H7 (cell line): ENCODE measurements at regions not wholly inside any gene's neighbourhood (a gene's known extent, or its start where the extent isn't known, plus 50 kb on each side); places are given as distances from the start of the nearest gene placed in this dataset.

Source experiments
- DNase-seq: peaks from one replicate; pipeline ENCODE4 v3.0.0; 2012
- H3K27me3 ChIP-seq: 2 replicates; pipeline ENCODE4 v1.6.0; 2011; ENCODE audit warnings: mild to moderate bottlenecking, low read length; ENCODE audit not compliant: control insufficient read depth, insufficient read depth
- H3K36me3 ChIP-seq: replicated peaks from 2 replicates; pipeline ENCODE4 v1.5.1; 2011; ENCODE audit warnings: low read length; ENCODE audit not compliant: control insufficient read depth, insufficient read depth
- H3K4me3 ChIP-seq: 2 replicates; pipeline ENCODE4 v1.5.1; 2011; ENCODE audit warnings: low read depth, mild to moderate bottlenecking, control low read depth, low read length, moderate library complexity; ENCODE audit not compliant: insufficient read depth

- Histone ChIP-seq H3K27me3 (no peaks in the 10 kb centered on the region), H3K4me3 (no peak overlapping the region), H3K36me3 (no peaks in the 10 kb centered on the region)
- no peak for DNase-seq
These were observed 80.7 kb upstream of the CNKSR3 start for GRCh38 chr6:154591234-154591633.

DNA sequence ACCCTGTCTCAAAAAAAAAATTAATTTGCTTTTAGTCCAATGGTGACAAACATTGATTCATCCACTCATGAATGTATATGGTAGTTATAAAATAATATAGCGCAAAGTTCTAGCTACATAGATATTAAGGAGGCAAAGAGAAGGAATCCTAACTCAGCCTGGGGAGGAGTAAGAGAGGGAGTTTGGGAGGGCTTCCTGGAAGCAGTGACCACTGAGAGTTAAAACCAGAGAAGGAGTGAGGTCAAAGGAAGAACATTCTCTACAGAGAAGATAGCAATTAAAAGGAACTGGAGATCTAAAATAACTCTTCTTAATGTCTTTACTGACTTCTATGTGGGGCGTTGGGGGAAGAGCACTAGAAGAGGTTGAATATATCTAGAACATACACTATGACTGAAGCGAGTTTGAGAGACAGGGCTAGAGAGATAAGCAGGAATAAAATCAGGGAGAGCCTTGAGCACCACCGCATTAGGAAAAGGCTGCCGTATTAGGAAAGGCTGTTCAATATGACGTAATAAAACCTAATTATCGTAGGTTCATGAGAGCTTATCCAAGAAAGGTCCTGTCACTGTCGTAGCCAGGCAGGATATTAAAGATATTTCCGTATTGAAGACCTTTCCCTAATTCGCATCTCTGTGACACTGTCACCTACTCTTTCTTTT lies 81.8 kb upstream of the CNKSR3 start:
- H3K27me3 ChIP-seq = no peaks in the 10 kb centered on the region
- no peak for DNase-seq
- H3K4me3 ChIP-seq = no peak overlapping the region
- no peaks in the 10 kb centered on the region for H3K36me3 ChIP-seq

DNA sequence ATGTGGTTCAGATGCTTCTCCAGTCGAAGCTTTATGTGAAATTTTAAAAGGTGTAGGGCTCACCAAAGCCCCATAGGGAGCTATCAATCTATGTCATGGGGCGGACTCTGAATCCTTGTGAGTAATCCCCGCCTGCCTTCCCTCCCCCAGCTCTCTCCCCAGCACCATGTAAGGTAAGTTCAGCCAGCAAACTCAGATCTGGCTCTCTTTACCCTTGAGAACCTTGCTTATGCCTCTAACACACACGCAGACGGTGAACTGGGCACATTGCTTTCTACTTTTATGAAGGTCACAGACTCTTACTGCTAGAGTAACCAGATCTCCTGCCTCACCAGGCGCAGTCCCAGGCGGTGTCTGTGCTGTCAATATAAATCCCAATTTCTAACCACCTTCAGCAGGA lies 82.6 kb upstream of the CNKSR3 start:
- no peak overlapping the region for H3K4me3 ChIP-seq
- H3K36me3 ChIP-seq = no peaks in the 10 kb centered on the region
- DNase-seq = no peak
- H3K27me3 ChIP-seq = no peaks in the 10 kb centered on the region

- H3K27me3 ChIP-seq = no peaks in the 10 kb centered on the region
- H3K4me3 ChIP-seq = no peak overlapping the region
- DNase-seq = no peak
- H3K36me3 ChIP-seq = no peaks in the 10 kb centered on the region
These were observed 84.2 kb upstream of the CNKSR3 start for GRCh38 chr6:154594496-154595198.

DNA sequence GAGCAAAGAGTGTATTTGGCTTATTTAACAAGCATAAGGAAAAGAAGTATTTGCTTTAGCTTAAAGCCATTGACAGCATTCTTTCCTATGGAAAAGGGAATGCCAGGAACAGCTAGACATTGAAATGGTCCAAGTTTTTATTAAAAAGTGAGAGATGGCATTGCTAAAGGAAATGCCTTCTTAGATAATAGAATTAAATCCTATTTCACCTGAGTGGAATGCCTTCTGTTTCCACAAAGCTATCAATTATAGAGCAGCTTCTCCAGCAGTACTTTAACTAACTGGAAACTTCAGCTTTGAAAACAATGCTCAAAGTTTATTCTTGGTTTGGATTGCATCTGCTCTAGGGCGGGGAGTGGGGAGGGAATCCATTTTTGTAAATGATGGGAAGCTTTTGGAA lies 85.1 kb upstream of the CNKSR3 start:
- no peak for DNase-seq
- Histone ChIP-seq H3K27me3 (no peaks in the 10 kb centered on the region), H3K36me3 (no peaks in the 10 kb centered on the region), H3K4me3 (no peak overlapping the region)

DNA sequence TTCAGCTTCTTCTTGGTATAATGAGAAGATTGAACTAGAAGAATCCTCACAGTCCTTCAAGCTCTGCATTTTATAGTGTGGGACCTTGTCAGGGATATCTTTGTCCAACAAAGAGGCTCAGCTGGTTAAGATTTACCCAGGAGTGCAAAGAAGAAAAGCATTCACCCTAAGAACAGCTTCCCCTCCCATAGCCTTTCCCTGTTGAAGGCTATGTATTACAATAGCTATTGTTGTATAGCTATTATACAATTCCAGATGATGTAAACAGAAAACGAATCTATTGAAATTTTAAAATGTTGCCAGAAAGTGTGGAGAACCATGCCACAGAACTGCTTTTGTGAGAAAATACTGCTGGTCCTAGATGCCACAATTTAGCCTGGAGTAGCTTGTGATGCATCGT lies 85.5 kb upstream of the CNKSR3 start:
- no peaks in the 10 kb centered on the region for H3K27me3 ChIP-seq
- no peak for DNase-seq
- no peaks in the 10 kb centered on the region for H3K36me3 ChIP-seq
- no peak overlapping the region for H3K4me3 ChIP-seq

- Histone ChIP-seq H3K4me3 (no peak overlapping the region), H3K27me3 (no peaks in the 10 kb centered on the region), H3K36me3 (no peaks in the 10 kb centered on the region)
- no peak for DNase-seq
These were observed 86.2 kb upstream of the CNKSR3 start for GRCh38 chr6:154596701-154597100.

DNA sequence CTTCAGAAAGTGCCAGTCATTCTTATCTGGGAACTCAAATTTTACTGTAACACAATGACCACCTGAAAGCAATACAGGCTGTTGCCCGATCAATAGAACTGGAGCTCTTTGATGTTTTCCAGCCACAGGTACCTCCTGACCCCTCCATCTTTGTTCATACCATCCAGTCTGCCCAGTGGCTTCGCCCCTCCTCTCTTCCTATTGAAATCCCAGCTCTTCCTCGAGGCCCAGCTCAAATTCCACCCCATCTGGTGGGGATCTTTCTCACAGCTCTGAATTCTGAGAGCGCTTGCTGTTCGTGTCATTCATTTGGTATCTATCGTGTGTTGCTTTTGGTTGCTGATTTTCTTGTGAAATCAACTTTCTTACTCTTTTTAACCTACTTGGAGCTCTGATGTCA lies 87.9 kb upstream of the CNKSR3 start:
- no peak for DNase-seq
- no peaks in the 10 kb centered on the region; the same call in 1 of the 2 replicates for H3K27me3 ChIP-seq
- H3K4me3 ChIP-seq = no peak overlapping the region
- no peaks in the 10 kb centered on the region for H3K36me3 ChIP-seq

DNA sequence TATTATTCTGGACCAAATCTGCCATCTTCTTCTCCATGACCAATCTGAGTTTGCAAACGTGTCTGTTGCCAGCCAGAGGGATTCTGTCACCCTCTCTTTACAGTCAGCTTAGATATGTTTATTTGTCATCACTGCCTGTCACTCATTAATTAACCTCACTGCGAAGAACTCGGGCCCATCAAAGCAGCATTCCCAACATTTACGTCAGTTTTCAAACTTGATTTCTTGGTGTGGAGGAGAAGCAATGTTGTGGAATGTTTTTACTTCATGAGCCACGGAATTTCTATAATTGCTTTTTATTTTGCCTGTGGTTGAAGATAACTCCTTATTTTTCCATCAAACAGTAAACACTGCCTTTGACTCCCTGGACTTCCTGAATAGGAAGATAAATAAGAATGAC lies 91.8 kb upstream of the CNKSR3 start:
- H3K27me3 ChIP-seq = no peaks in the 10 kb centered on the region; the same call in 1 of the 2 replicates
- no peak for DNase-seq
- H3K4me3 ChIP-seq = no peak overlapping the region
- no peaks in the 10 kb centered on the region for H3K36me3 ChIP-seq

DNA sequence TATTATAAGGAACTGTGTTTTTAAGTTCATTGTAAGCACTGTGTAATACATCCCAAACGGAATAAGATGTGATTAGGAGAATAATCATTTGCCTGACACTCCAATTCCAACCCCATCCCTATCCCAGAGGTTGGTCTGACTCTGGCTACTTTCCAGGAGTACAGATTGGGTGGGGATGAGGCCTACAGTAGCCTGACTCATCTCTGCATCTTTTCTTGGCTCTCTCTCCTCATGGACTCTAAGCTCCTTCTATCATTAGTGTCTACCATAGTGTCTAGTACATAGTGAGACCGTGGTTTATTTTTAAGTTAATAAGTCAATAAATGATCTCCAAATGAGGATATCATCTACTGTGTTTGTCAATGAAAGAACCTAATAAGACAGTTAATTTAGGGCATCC lies 92.2 kb upstream of the CNKSR3 start:
- no peaks in the 10 kb centered on the region for H3K36me3 ChIP-seq
- no peak for DNase-seq
- no peaks in the 10 kb centered on the region; the same call in 1 of the 2 replicates for H3K27me3 ChIP-seq
- no peak overlapping the region for H3K4me3 ChIP-seq

GRCh38 chr6:154604119-154604518 lies 93.6 kb upstream of the CNKSR3 start:
- DNase-seq = no peak
- H3K36me3 ChIP-seq = no peaks in the 10 kb centered on the region
- no peak overlapping the region for H3K4me3 ChIP-seq
- no peaks in the 10 kb centered on the region; the same call in 1 of the 2 replicates for H3K27me3 ChIP-seq

- no peaks in the 10 kb centered on the region for H3K36me3 ChIP-seq
- DNase-seq = no peak
- no peaks in the 10 kb centered on the region; the same call in 1 of the 2 replicates for H3K27me3 ChIP-seq
- no peak overlapping the region for H3K4me3 ChIP-seq
These were observed 94.8 kb upstream of the CNKSR3 start for GRCh38 chr6:154605178-154605881.

DNA sequence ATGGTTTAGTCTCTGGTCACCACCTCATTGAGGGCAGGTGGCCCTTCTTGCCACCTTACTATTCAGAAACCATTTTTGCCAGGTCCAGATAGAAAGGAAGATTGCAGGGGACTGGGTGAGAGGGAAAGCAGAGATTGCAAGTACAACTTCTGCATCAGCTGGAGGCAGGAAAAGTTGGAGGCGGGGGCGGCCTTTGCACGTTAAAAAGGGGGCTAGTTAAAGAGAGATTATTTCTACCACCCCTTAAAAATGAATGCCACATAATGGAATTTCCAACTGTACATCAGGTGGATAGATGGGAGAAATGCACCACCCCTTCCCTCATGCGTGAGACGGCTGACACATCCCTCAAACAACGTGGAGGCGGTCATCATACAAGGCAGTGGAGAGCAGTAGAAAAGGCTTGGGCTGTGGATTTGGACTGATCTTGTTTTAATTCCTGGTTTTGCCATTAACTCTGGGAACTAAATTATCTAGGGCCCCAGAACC lies 95.4 kb upstream of the CNKSR3 start:
- Histone ChIP-seq H3K27me3 (no peaks in the 10 kb centered on the region; the same call in 1 of the 2 replicates), H3K36me3 (no peaks in the 10 kb centered on the region), H3K4me3 (no peak overlapping the region)

DNA sequence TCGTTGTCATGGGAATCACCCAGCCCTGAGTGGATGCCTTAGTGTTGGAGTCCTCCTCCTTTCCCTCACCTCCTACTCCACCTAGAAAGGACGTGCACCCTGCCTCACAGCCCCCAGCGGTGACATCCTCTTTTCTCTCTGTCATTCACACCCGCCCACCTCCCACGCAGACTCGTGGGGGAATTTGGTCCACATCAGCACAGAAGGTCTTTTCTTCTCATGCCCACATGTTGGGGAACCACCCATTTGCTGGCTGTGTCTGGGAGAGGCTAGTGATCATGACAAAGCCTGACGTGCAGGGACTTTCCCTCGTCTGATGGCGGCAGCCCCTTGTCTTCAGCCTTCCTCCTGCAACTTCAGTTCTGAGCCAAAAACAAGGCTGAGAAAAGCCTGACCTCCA lies 96.0 kb upstream of the CNKSR3 start:
- H3K27me3 ChIP-seq = no peaks in the 10 kb centered on the region; the same call in 1 of the 2 replicates
- H3K4me3 ChIP-seq = no peak overlapping the region
- DNase-seq = no peak
- no peaks in the 10 kb centered on the region for H3K36me3 ChIP-seq

More for the DNA sequence above, 95.4 kb upstream of the CNKSR3 start:
- DNase-seq = no peak

DNA sequence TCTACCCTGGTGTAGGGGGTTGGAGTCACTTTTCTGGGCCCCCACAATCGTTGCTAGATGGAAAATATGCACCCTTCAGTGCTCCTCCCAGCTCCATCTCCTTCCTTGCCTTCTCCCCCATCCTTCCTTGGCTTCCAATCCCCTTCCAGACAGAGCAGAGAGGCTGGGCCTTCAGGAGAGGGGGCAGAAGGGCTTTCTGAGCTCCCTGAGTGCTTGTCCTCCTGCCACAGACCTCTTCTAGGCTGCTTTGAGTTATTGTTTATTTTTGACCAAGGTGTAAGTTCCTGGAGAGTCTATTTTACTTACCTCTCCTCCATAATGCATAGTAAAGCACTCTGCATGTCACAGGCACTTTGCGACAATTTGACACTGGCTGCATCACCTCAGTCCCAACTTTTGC lies 96.4 kb upstream of the CNKSR3 start:
- DNase-seq = no peak
- Histone ChIP-seq H3K36me3 (no peaks in the 10 kb centered on the region), H3K4me3 (no peak overlapping the region), H3K27me3 (no peaks in the 10 kb centered on the region; the same call in 1 of the 2 replicates)
